ENCODE measurements at regions not wholly inside any gene's neighbourhood (a gene's known extent, or its start where the extent isn't known, plus 50 kb on each side); places are given as distances from the start of the nearest gene placed in this dataset.

- Histone ChIP-seq H3K27ac (ENCODE audit: low read length) (no peak overlapping the region), H3K4me3 (ENCODE audit: low read length) (no peak overlapping the region), H3K27me3 (ENCODE audit: insufficient read depth, low read depth, low read length) (no peaks in the 10 kb centered on the region), H3K4me2 (ENCODE audit: low read length) (no peak overlapping the region), H3F3A (ENCODE audit: insufficient read depth, low read length, poor library complexity, severe bottlenecking) (no peaks in the 10 kb centered on the region), H3K79me2 (replicated peaks; ENCODE audit: insufficient read depth, low read length) (no peaks in the 10 kb centered on the region), H3K36me3 (ENCODE audit: insufficient read depth, low read length) (no peaks in the 10 kb centered on the region), H3K9me3 (ENCODE audit: low read length) (no peaks in the 10 kb centered on the region), H3K9ac (ENCODE audit: low read length) (no peak overlapping the region), H2AFZ (ENCODE audit: low read depth, low read length) (no peak overlapping the region), H4K20me1 (ENCODE audit: insufficient read depth) (no peaks in the 10 kb centered on the region), H3K9me2 (ENCODE audit: insufficient read depth, low read length) (no peaks in the 10 kb centered on the region)
- TF ChIP-seq SMC3 (conservative IDR thresholded peaks at IDR 0.05; ENCODE audit: poor library complexity) (no peak), POLR2AphosphoS5 (IDR thresholded peaks at IDR 0.05) (no peak), EP300 (conservative IDR thresholded peaks at IDR 0.05; ENCODE audit: poor library complexity, severe bottlenecking) (no peak)
- TF ChIP-seq, protein P1, sequence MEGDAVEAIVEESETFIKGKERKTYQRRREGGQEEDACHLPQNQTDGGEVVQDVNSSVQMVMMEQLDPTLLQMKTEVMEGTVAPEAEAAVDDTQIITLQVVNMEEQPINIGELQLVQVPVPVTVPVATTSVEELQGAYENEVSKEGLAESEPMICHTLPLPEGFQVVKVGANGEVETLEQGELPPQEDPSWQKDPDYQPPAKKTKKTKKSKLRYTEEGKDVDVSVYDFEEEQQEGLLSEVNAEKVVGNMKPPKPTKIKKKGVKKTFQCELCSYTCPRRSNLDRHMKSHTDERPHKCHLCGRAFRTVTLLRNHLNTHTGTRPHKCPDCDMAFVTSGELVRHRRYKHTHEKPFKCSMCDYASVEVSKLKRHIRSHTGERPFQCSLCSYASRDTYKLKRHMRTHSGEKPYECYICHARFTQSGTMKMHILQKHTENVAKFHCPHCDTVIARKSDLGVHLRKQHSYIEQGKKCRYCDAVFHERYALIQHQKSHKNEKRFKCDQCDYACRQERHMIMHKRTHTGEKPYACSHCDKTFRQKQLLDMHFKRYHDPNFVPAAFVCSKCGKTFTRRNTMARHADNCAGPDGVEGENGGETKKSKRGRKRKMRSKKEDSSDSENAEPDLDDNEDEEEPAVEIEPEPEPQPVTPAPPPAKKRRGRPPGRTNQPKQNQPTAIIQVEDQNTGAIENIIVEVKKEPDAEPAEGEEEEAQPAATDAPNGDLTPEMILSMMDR (IDR thresholded peaks at IDR 0.05; ENCODE audit: poor library complexity, severe bottlenecking): no peak
- TF ChIP-seq, protein P2, sequence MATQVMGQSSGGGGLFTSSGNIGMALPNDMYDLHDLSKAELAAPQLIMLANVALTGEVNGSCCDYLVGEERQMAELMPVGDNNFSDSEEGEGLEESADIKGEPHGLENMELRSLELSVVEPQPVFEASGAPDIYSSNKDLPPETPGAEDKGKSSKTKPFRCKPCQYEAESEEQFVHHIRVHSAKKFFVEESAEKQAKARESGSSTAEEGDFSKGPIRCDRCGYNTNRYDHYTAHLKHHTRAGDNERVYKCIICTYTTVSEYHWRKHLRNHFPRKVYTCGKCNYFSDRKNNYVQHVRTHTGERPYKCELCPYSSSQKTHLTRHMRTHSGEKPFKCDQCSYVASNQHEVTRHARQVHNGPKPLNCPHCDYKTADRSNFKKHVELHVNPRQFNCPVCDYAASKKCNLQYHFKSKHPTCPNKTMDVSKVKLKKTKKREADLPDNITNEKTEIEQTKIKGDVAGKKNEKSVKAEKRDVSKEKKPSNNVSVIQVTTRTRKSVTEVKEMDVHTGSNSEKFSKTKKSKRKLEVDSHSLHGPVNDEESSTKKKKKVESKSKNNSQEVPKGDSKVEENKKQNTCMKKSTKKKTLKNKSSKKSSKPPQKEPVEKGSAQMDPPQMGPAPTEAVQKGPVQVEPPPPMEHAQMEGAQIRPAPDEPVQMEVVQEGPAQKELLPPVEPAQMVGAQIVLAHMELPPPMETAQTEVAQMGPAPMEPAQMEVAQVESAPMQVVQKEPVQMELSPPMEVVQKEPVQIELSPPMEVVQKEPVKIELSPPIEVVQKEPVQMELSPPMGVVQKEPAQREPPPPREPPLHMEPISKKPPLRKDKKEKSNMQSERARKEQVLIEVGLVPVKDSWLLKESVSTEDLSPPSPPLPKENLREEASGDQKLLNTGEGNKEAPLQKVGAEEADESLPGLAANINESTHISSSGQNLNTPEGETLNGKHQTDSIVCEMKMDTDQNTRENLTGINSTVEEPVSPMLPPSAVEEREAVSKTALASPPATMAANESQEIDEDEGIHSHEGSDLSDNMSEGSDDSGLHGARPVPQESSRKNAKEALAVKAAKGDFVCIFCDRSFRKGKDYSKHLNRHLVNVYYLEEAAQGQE (IDR thresholded peaks at IDR 0.05; ENCODE audit: borderline replicate concordance): no peak
Measured at GRCh38 chr15:26024241-26024640, 161.1 kb upstream of the ATP10A start.

GRCh38 chr15:26023691-26024090 is 160.6 kb upstream of the ATP10A start:
- Histone ChIP-seq H3K9me2 (ENCODE audit: insufficient read depth, low read length) (no peaks in the 10 kb centered on the region), H3K4me3 (ENCODE audit: low read length) (no peak overlapping the region), H3F3A (ENCODE audit: insufficient read depth, low read length, poor library complexity, severe bottlenecking) (no peaks in the 10 kb centered on the region), H3K27me3 (ENCODE audit: insufficient read depth, low read depth, low read length) (no peaks in the 10 kb centered on the region), H3K9ac (ENCODE audit: low read length) (no peak overlapping the region), H4K20me1 (ENCODE audit: insufficient read depth) (no peaks in the 10 kb centered on the region), H3K4me2 (ENCODE audit: low read length) (no peak overlapping the region), H2AFZ (ENCODE audit: low read depth, low read length) (no peak overlapping the region), H3K27ac (ENCODE audit: low read length) (no peak overlapping the region), H3K9me3 (ENCODE audit: low read length) (no peaks in the 10 kb centered on the region), H3K79me2 (replicated peaks; ENCODE audit: insufficient read depth, low read length) (no peaks in the 10 kb centered on the region), H3K36me3 (ENCODE audit: insufficient read depth, low read length) (no peaks in the 10 kb centered on the region)
- TF ChIP-seq EZH2 (IDR thresholded peaks at IDR 0.05; ENCODE audit: borderline replicate concordance, insufficient read depth, low read length, poor library complexity, severe bottlenecking) (no peak), SMC3 (conservative IDR thresholded peaks at IDR 0.05; ENCODE audit: poor library complexity) (no peak), RAD21 (conservative IDR thresholded peaks at IDR 0.05) (no peak), EP300 (conservative IDR thresholded peaks at IDR 0.05; ENCODE audit: poor library complexity, severe bottlenecking) (no peak), POLR2AphosphoS5 (IDR thresholded peaks at IDR 0.05) (no peak), MXI1 (conservative IDR thresholded peaks at IDR 0.05; ENCODE audit: poor library complexity, severe bottlenecking) (no peak), TAF1 (IDR thresholded peaks at IDR 0.05; ENCODE audit: low read depth) (no peak)
- TF ChIP-seq, protein P2 (IDR thresholded peaks at IDR 0.05; ENCODE audit: borderline replicate concordance): no peak
- TF ChIP-seq, protein P1 (IDR thresholded peaks at IDR 0.05; ENCODE audit: poor library complexity, severe bottlenecking): no peak

Measured in neural cell (in vitro differentiated cells).